GM12875 (cell line): ENCODE measurements at regions not wholly inside any gene's neighbourhood (a gene's known extent, or its start where the extent isn't known, plus 50 kb on each side); places are given as distances from the start of the nearest gene placed in this dataset.

Source experiments
- H3K4me3 ChIP-seq: one replicate; pipeline ENCODE4 v1.5.1; 2011; ENCODE audit warnings: low read depth, low read length, control low read depth
- CTCF ChIP-seq: IDR thresholded peaks from 2 replicates; pipeline ENCODE4 v1.5.1; 2011; ENCODE audit warnings: low read depth, mild to moderate bottlenecking, control low read depth, inconsistent platforms, low read length, moderate library complexity, borderline replicate concordance; ENCODE audit not compliant: insufficient read depth

GRCh38 chr5:17156463-17156862 is 61.0 kb upstream of the BASP1 start:
- H3K4me3 ChIP-seq: no peak overlapping the region
- TF ChIP-seq CTCF: no peak

- no peak for TF ChIP-seq CTCF
- no peak overlapping the region for H3K4me3 ChIP-seq
These were observed 60.1 kb upstream of the BASP1 start for GRCh38 chr5:17157294-17157693.

GRCh38 chr5:17157916-17158529 is 59.4 kb upstream of the BASP1 start:
- no peak for TF ChIP-seq CTCF
- no peak overlapping the region for H3K4me3 ChIP-seq

GRCh38 chr5:17160756-17161040 is 56.7 kb upstream of the BASP1 start:
- no peak for TF ChIP-seq CTCF
- H3K4me3 ChIP-seq: no peak overlapping the region

GRCh38 chr5:17161662-17162061 is 55.8 kb upstream of the BASP1 start:
- H3K4me3 ChIP-seq: no peak overlapping the region
- TF ChIP-seq CTCF: no peak

- no peak for TF ChIP-seq CTCF
These were observed 54.2 kb upstream of the BASP1 start for GRCh38 chr5:17163221-17163620.

GRCh38 chr5:17167171-17167891 is 50.1 kb upstream of the BASP1 start:
- no peak overlapping the region for H3K4me3 ChIP-seq
- TF ChIP-seq CTCF: no peak

More at GRCh38 chr5:17163221-17163620, 54.2 kb upstream of the BASP1 start:
- H3K4me3 ChIP-seq: no peak overlapping the region
